Activated CD4-positive, alpha-beta memory T cell treated with anti-CD3 and anti-CD28 coated beads for 36 hours (primary cell): ENCODE measurements at regions not wholly inside any gene's neighbourhood (a gene's known extent, or its start where the extent isn't known, plus 50 kb on each side); places are given as distances from the start of the nearest gene placed in this dataset.

Experiments used
- CTCF ChIA-PET: fragments of 350-600 bp; sonication (Branson Sonifier 250); formaldehyde crosslinking; loops from one replicate; lab custom pipeline; 2021; ENCODE audit warnings: antibody characterized with exemption, inconsistent platforms; lab: Charles Lee
- POLR2A ChIA-PET: fragments of 350-600 bp; sonication (Branson Sonifier 250); formaldehyde crosslinking; loops from one replicate; lab custom pipeline; 2021; ENCODE audit warnings: antibody characterized with exemption; lab: Charles Lee
- DNase-seq: peaks from one replicate; pipeline ENCODE4 v3.0.0-alpha.2; 2020
- H3K27ac Mint-ChIP-seq: one replicate; pipeline ENCODE4 v1.8.0; 2021; ENCODE audit warnings: mixed read lengths
- H3K27me3 Mint-ChIP-seq: one replicate; pipeline ENCODE4 v1.8.0; 2021; ENCODE audit warnings: mixed read lengths
- H3K36me3 Mint-ChIP-seq: one replicate; pipeline ENCODE4 v1.8.0; 2021; ENCODE audit warnings: mixed read lengths
- H3K4me1 Mint-ChIP-seq: one replicate; pipeline ENCODE4 v1.8.0; 2021; ENCODE audit warnings: low read depth, mixed read lengths
- H3K4me3 Mint-ChIP-seq: one replicate; pipeline ENCODE4 v1.8.0; 2021; ENCODE audit warnings: mild to moderate bottlenecking, mixed read lengths
- H3K9me3 Mint-ChIP-seq: one replicate; pipeline ENCODE4 v1.8.0; 2021; ENCODE audit warnings: mixed read lengths
- intact Hi-C: fragments of 100-400 bp; cut with micrococcal nuclease; formaldehyde crosslinking; loops from one replicate; pipeline ENCODE4 v1.15.1; 2023

DNA sequence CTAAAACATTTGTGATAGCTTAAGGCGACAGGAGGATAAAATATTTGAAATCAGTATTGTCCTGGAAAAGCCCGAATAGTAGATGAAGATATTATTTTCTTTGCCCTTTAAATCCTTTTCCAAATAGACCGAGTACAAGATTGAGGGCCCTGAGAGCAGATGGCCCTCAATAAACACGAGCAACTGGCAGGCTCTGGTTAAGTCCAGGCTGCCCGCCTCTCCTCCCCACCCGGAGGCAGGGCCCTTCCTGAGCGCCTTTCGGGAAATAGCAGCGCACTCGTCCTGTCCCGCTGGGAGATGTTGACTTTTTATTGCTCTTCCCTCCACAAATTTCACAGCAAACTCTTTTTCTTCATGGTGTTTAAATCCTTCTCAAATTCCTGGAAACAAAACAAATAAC is 50.8 kb upstream of the MAX start:
- POLR2A ChIA-PET: no interaction called here
- H3K27ac Mint-ChIP-seq: no peak overlapping the region
- intact Hi-C loops: no loop called here
- H3K36me3 Mint-ChIP-seq: no peaks in the 10 kb centered on the region
- no peaks in the 10 kb centered on the region for H3K9me3 Mint-ChIP-seq
- DNase-seq: no peak
- H3K27me3 Mint-ChIP-seq: no peaks in the 10 kb centered on the region
- no peaks in the 10 kb centered on the region for H3K4me1 Mint-ChIP-seq
- CTCF ChIA-PET: no interaction called here
- no peak overlapping the region for H3K4me3 Mint-ChIP-seq

DNA sequence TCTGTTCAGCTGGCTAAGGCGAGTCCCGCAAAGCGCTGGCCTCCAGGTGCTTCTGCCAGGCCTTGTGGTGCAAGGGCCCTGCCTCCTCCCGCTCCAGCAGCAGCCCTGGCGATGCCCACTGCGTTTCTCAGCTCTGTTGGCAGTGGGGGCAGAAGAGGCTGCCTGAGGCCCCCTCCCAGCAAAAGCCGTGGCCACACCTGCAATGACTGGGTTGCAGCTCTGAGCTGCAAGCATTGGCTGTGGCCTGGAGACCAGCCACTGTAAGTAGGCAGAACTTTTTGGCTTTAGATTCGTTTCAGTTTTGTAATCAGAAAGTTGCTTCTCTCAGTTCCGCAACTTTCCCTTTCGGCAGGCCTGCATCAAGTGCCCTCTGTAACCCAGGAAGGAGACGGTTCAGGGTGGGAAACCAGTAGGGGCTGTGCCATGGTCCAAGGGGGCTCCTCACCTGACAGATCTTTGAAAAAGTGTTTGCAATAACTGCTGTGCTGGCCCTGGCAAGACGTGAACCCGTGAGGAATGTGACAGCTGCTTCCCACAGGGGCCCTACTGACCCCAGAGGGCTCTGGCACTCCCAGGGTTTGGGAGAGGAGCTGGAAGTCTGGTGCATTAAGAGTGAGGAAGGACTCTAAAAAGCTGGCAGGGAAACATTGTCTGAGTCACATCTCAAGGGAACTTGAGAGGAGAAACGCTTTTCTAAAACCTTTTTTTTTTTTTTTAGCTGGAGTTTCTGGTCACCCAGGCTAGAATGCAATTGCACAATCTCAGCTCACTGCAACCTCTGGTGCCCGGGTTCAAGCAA is 54.5 kb upstream of the MAX start:
- H3K36me3 Mint-ChIP-seq: no peaks in the 10 kb centered on the region
- CTCF ChIA-PET: interaction anchor here (1.4 kb wide), 1 partner anchor 13 kb away, joined by 3 read pairs; no protein-coding TSS in a partner anchor
- no peak for DNase-seq
- H3K27ac Mint-ChIP-seq: no peak overlapping the region
- no peaks in the 10 kb centered on the region for H3K27me3 Mint-ChIP-seq
- H3K4me1 Mint-ChIP-seq: peaks cover 4% of the 10 kb centered on the region
- no peak overlapping the region for H3K4me3 Mint-ChIP-seq
- POLR2A ChIA-PET: interaction anchor here (0.6 kb wide), 1 partner anchor 576 kb away, joined by 3 read pairs; no protein-coding TSS in a partner anchor
- H3K9me3 Mint-ChIP-seq: no peaks in the 10 kb centered on the region
- intact Hi-C loops: no loop called here

DNA sequence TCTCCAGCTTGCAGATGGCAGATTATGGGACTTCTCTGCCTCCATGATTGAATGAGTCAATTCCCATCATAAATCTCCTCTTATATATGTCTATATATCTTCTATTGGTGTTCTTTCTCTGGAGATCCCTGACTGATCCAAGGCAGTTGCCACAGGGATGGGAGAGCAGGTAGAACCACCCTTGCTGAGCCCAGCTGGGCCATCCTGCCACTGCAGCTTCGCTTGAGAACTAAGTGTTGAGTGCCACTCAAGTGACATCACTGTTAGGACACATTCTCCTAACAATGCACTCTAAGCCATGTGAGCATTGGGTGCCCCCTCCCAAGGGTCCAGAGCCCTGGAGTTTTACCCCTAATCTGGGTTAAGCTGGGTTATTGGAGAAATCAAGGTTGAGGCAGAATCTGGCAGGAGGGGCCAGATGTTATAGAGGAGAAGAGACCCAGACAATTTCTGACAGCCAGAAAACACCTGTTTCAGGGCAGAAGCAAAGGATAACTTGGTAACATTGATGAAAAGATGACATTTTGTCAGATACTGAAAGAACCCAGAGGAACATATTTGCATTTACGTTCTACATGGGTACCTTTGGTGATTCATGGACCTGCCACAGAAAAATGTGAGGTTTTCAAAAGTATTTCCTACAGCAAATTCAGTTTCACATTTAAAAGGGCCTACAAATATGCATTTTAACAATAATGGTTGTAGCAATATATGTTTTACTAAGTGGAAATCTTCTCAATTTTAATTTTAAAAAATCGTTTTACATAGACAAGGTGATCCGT is 57.2 kb upstream of the MAX start:
- Mint-ChIP-seq H3K4me1 (peaks cover 4% of the 10 kb centered on the region), H3K9me3 (no peaks in the 10 kb centered on the region), H3K27me3 (no peaks in the 10 kb centered on the region), H3K36me3 (no peaks in the 10 kb centered on the region), H3K27ac (no peak overlapping the region), H3K4me3 (no peak overlapping the region)
- ChIA-PET POLR2A (no interaction called here), CTCF (interaction anchor here (1.6 kb wide), 1 partner anchor 665 kb away, joined by 5 read pairs; no protein-coding TSS in a partner anchor)
- no peak for DNase-seq
- intact Hi-C loops: loop anchor here (5.0 to 10.0 kb wide), 2 partner anchors 172 to 445 kb away; partner anchors contain the start of gene FNTB

DNA sequence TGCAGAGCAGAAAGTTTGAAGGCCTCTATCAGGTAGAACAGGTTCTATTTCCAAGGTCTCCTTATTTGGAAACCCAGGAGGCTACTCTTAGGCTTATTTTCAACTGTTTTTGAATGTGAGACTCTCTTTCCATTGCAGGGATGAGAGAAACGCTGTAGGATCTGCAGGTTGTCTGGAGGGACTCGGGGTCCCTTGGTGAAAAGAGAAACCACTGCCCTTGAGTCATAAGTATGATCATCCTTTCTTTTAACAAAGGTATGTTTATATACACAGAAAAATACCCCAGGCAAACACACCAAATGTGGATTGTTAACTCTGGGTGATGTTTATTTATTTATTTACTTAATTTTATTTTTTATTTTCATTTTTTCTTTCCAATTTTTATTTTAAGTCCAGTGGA is 57.8 kb upstream of the MAX start:
- Mint-ChIP-seq H3K27ac (no peak overlapping the region), H3K36me3 (no peaks in the 10 kb centered on the region), H3K9me3 (no peaks in the 10 kb centered on the region), H3K4me3 (no peak overlapping the region), H3K27me3 (no peaks in the 10 kb centered on the region), H3K4me1 (peaks cover 4% of the 10 kb centered on the region)
- ChIA-PET POLR2A (no interaction called here), CTCF (interaction anchor here (0.6 to 1.6 kb wide), 3 partner anchors 665 to 783 kb away, joined by 3 to 5 read pairs (median 3); no protein-coding TSS in a partner anchor)
- no peak for DNase-seq
- intact Hi-C loops: loop anchor here (5.0 to 10.0 kb wide), 2 partner anchors 173 to 445 kb away; partner anchors contain the start of gene FNTB

DNA sequence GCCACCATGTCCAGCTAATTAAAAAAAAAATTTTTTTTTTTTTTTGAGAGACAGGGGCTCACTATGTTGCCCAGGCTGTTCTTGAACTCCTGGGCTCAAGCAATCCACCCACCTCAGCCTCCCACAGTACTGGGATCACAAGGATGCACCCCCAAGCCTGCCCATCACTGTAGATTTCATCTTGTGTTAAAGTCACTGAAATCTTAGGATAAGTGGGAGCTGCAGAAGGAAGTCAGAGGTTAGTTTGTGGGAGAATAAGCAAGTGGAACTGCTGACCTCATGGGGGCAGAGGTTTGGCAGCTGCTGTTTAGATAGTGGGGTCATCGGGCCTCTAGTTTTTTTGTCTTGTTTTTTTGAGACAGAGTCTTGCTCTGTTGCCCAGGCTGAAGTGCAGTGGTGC is 59.7 kb upstream of the MAX start:
- no peak overlapping the region for H3K27ac Mint-ChIP-seq
- intact Hi-C loops: loop anchor here (5.0 to 10.0 kb wide), 2 partner anchors 175 to 443 kb away; partner anchors contain the start of gene FNTB
- no peaks in the 10 kb centered on the region for H3K9me3 Mint-ChIP-seq
- no peaks in the 10 kb centered on the region for H3K27me3 Mint-ChIP-seq
- no peak overlapping the region for H3K4me3 Mint-ChIP-seq
- peaks cover 4% of the 10 kb centered on the region for H3K4me1 Mint-ChIP-seq
- ChIA-PET CTCF (interaction anchor here (1.6 to 5.9 kb wide), 3 partner anchors 250 to 797 kb away, joined by 12 to 57 read pairs (median 55); partner anchors contain the start of gene FUT8), POLR2A (no interaction called here)
- H3K36me3 Mint-ChIP-seq: no peaks in the 10 kb centered on the region
- no peak for DNase-seq

DNA sequence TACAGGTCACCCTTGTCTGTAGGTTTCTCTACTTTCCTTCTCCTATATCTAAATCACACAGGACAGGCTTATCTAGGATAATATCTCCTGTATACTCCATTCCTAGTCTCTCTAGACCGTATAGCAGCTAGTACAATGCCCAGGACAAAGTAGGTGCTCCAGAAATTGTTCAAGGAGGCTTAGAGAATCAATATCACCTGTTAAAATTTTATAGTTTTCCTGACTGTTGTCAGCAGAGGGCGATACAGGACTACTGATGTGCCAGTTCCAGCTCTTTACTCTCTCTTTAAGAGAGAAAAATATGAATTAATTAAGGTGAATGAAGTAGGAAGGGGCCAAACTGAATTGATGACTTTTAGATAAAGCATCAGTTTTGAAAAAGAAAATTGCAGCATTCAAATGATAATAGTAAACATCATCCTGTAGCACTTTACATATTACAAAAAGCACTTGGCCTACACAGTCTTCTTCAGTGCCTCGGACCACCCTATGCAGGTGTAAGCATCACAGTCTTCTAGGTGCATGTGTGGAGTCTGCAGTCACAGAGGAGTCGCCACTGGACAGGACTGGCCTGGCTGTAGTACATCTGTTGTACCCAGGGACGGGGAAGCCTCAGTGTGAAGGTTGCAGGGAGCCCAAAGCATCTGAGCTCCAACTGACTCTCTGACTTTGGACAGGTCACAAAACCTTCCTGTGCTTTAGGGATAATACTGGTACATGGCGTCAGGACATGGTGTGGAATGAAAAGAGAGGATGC is 61.9 kb upstream of the MAX start:
- H3K9me3 Mint-ChIP-seq: no peaks in the 10 kb centered on the region

DNA sequence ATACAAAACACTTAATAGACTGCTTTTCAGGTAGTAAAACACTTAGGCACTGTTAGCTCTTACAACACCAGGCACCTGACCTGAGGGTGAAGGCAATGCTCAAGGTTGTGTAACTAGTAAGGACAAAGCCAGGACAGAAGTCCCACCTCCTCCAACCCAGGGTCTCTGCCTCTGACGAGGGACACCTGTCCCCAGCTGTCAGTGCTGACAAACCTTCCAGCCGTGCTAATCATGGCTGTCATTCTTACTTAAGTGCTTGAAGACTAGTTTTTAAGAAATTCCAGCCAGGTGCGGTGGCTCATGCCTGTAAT is 62.5 kb upstream of the MAX start:
- intact Hi-C loops: loop anchor here (1.0 to 10.0 kb wide), 6 partner anchors 177 to 906 kb away; partner anchors contain the start of genes FNTB and FUT8
- POLR2A ChIA-PET: interaction anchor here (0.6 to 1.2 kb wide), 2 partner anchors 11 to 155 kb away, joined by 3 read pairs; no protein-coding TSS in a partner anchor
- Mint-ChIP-seq H3K27me3 (peaks cover 1% of the 10 kb centered on the region), H3K4me1 (peaks cover 5% of the 10 kb centered on the region), H3K36me3 (no peaks in the 10 kb centered on the region), H3K9me3 (no peaks in the 10 kb centered on the region), H3K27ac (no peak overlapping the region), H3K4me3 (no peak overlapping the region)
- CTCF ChIA-PET: interaction anchor here (0.6 to 5.9 kb wide), 31 partner anchors 9 to 1239 kb away, joined by 3 to 57 read pairs (median 4); partner anchors contain the start of gene FUT8
- no peak for DNase-seq

More for the DNA sequence above, 61.9 kb upstream of the MAX start:
- Mint-ChIP-seq H3K27ac (no peak overlapping the region), H3K4me1 (peaks cover 5% of the 10 kb centered on the region), H3K36me3 (no peaks in the 10 kb centered on the region), H3K4me3 (no peak overlapping the region), H3K27me3 (no peaks in the 10 kb centered on the region)
- ChIA-PET CTCF (interaction anchor here (0.6 to 5.9 kb wide), 42 partner anchors 9 to 1239 kb away, joined by 3 to 57 read pairs (median 4); partner anchors contain the start of gene FUT8), POLR2A (interaction anchor here (0.6 to 1.2 kb wide), 2 partner anchors 11 to 155 kb away, joined by 3 read pairs; no protein-coding TSS in a partner anchor)
- DNase-seq: peak; percentile 36
- intact Hi-C loops: loop anchor here (1.0 to 10.0 kb wide), 6 partner anchors 177 to 907 kb away; partner anchors contain the start of genes FNTB and FUT8

DNA sequence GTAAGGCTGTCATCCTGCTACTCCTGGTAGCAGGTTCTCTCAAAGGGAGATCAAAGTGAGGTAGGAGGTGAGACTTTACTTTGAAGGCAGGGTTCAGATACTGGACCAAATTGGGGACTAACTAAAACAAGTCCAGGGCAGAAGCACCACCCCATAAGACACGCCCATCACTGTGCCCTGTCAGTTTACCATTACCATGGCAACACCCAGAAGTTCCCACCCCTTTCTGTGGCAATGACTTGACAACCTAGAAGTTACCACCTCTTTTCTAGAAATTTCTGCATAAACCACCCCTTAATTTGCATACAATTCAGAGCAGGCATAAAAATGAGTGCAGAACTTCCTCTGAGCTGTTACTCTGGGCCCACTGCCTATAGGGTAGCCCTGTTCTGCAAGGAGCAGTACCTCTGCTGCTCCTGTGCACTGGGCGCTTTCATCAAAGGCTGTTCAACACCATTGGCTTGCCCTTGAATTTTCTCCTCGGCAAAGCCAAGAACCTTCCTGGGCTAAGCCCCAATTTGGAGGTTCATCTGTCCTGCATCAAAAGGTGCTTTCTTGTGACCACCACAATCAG is 64.8 kb upstream of the MAX start:
- Mint-ChIP-seq H3K27me3 (peaks cover 4% of the 10 kb centered on the region), H3K9me3 (no peaks in the 10 kb centered on the region), H3K4me1 (peaks cover 14% of the 10 kb centered on the region), H3K27ac (no peak overlapping the region), H3K36me3 (no peaks in the 10 kb centered on the region), H3K4me3 (no peak overlapping the region)
- POLR2A ChIA-PET: no interaction called here
- DNase-seq: peak; percentile 50
- intact Hi-C loops: loop anchor here (10.0 kb wide), 1 partner anchor 438 kb away; no protein-coding TSS in a partner anchor
- CTCF ChIA-PET: interaction anchor here (1.0 kb wide), 1 partner anchor 657 kb away, joined by 4 read pairs; no protein-coding TSS in a partner anchor

DNA sequence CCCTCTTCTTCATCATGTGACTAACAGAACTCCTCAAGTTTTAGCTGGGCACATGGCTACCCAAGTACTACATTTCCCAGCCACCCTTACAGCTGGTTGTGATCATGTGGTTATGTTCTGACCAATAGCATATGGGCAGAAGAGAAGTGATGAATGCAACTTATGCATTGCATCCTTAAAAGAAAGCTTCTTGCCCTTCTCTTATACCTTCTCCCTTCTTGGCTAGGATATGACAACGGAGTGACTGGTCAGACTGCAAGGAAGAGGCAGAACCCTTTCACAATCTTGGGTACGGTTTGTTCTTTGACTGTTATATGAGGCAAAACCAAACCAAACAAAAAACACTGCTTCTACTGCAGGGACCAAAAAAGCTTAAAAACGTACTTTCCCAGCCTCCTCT is 66.5 kb upstream of the MAX start:
- intact Hi-C loops: loop anchor here (10.0 kb wide), 1 partner anchor 436 kb away; no protein-coding TSS in a partner anchor
- Mint-ChIP-seq H3K4me3 (no peak overlapping the region), H3K27ac (no peak overlapping the region), H3K36me3 (no peaks in the 10 kb centered on the region), H3K27me3 (peaks cover 6% of the 10 kb centered on the region), H3K4me1 (peaks cover 14% of the 10 kb centered on the region), H3K9me3 (no peaks in the 10 kb centered on the region)
- POLR2A ChIA-PET: interaction anchor here (1.2 to 1.3 kb wide), 2 partner anchors 12 to 243 kb away, joined by 3 to 4 read pairs; no protein-coding TSS in a partner anchor
- CTCF ChIA-PET: interaction anchor here (0.9 to 3.0 kb wide), 4 partner anchors 244 to 901 kb away, joined by 3 to 18 read pairs (median 11); partner anchors contain the start of gene FUT8
- DNase-seq: no peak

DNA sequence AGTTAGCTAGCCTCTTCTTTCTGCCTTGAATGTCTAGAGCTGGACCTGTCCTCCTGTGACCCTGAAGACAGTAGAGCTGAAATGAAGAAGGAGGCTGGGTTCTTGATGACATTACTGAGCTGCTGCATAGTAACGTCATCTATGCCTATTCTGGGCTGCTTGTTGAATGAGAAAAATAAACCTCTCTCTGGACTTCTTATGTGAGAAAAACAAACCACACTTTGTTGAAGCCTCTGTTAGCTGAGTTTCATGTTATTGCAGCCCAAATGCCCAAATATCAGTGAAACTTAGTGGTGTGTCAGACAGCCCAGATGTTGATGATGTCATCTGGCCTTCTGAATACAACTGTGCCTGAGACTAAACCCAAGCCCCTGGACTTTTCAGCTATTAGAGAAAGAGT is 67.0 kb upstream of the MAX start:
- no peaks in the 10 kb centered on the region for H3K36me3 Mint-ChIP-seq
- H3K27ac Mint-ChIP-seq: no peak overlapping the region

More for the DNA sequence above, 67.0 kb upstream of the MAX start:
- DNase-seq: no peak
- ChIA-PET POLR2A (interaction anchor here (1.2 to 1.7 kb wide), 3 partner anchors 11 to 242 kb away, joined by 3 to 4 read pairs (median 4); no protein-coding TSS in a partner anchor), CTCF (interaction anchor here (0.9 to 3.0 kb wide), 7 partner anchors 13 to 901 kb away, joined by 3 to 18 read pairs (median 6); partner anchors contain the start of gene FUT8)
- intact Hi-C loops: loop anchor here (10.0 kb wide), 1 partner anchor 435 kb away; no protein-coding TSS in a partner anchor
- H3K4me1 Mint-ChIP-seq: peaks cover 14% of the 10 kb centered on the region
- H3K9me3 Mint-ChIP-seq: no peaks in the 10 kb centered on the region
- peaks cover 6% of the 10 kb centered on the region for H3K27me3 Mint-ChIP-seq
- H3K4me3 Mint-ChIP-seq: no peak overlapping the region
